K562 (cell line): ENCODE measurements at regions not wholly inside any gene's neighbourhood (a gene's known extent, or its start where the extent isn't known, plus 50 kb on each side); places are given as distances from the start of the nearest gene placed in this dataset.

Experiments used
- ATAC-seq: fragments of 200-7000 bp; cut with Tn5 transposase; 3 replicates; pipeline ENCODE4 v1.9.1; 2020; ENCODE audit warnings: moderate library complexity
- BruUV-seq: library from RNA; stranded (reverse); fragments of 400-500 nt; replicated peaks from 2 replicates; lab custom pipeline; 2021; lab: Mats Ljungman, UMichigan
- CTCF ChIA-PET: fragments of 300-600 bp; formaldehyde crosslinking; extraction: SDS; loops from one replicate; lab custom pipeline; 2021; ENCODE audit warnings: low intra/inter-chr PET ratio; lab: Yijun Ruan, JAX
- POLR2A ChIA-PET: fragments of 300-600, 350-650 bp; sonication (Branson Sonifier 250); formaldehyde crosslinking; extraction: SDS; loops from one replicate; lab custom pipeline; 2021; ENCODE audit warnings: antibody characterized with exemption, inconsistent platforms; lab: Yijun Ruan, JAX
- DNase-seq, 4 experiments: peaks; one replicate each; pipeline versions ENCODE4 v3.0.0 to v3.0.0-alpha.2; 2011 to 2018; ENCODE audit warnings: low spot score in 3 of 4, mixed read lengths in 3 of 4; ENCODE audit errors: extremely low read depth in 1 of 4
- FAIRE-seq: peaks from 2 replicates; lab custom pipeline; 2011; peaks lifted over from hg19 to GRCh38; lab: Jason Lieb, UNC
- H2AFZ ChIP-seq: 2 replicates; pipeline ENCODE4 v1.6.0; 2011; ENCODE audit warnings: low read depth, low read length, control low read depth, inconsistent platforms
- H3K27ac ChIP-seq: fragments of 200-600 bp; 3 replicates; pipeline ENCODE4 v1.8.0; 2011; ENCODE audit warnings: low read depth, mild to moderate bottlenecking, control low read depth, inconsistent platforms, low read length, moderate library complexity, mixed read lengths; ENCODE audit errors: extremely low read depth
- H3K27me3 ChIP-seq, 2 experiments: fragments of 300-600 bp in 1 of 2; 2 replicates in 1 of 2; 3 replicates in 1 of 2; pipeline versions ENCODE4 v1.6.0 to v1.8.0; 2011; ENCODE audit warnings: inconsistent platforms in 2 of 2, low read length in 2 of 2, mild to moderate bottlenecking in 1 of 2, mixed read lengths in 1 of 2, moderate library complexity in 1 of 2; ENCODE audit not compliant: control insufficient read depth in 2 of 2, insufficient read depth in 2 of 2
- H3K36me3 ChIP-seq: fragments of 300-600 bp; 3 replicates; pipeline ENCODE4 v1.8.0; 2011; ENCODE audit warnings: mild to moderate bottlenecking, low read length, inconsistent platforms; ENCODE audit not compliant: control insufficient read depth, insufficient read depth
- H3K4me1 ChIP-seq, 2 experiments: fragments of 200-600 bp in 1 of 2; replicated peaks in 1 of 2; 2 replicates in 1 of 2; 3 replicates in 1 of 2; pipeline versions ENCODE4 v1.5.1 to v1.8.0; 2011; ENCODE audit warnings: inconsistent platforms in 2 of 2, low read length in 2 of 2, mild to moderate bottlenecking in 1 of 2, mixed read lengths in 1 of 2, moderate library complexity in 1 of 2; ENCODE audit not compliant: control insufficient read depth in 2 of 2, insufficient read depth in 2 of 2
- H3K4me2 ChIP-seq: 2 replicates; pipeline ENCODE4 v1.6.1; 2011; ENCODE audit warnings: low read length, control low read depth, inconsistent platforms, mixed read lengths; ENCODE audit not compliant: insufficient read depth
- H3K4me3 ChIP-seq: fragments of 200-600 bp; sonication (generic), shearing (Covaris generic); 2 replicates; pipeline ENCODE4 v1.5.1; 2016; ENCODE audit warnings: control low read depth, inconsistent platforms
- H3K79me2 ChIP-seq: fragments of 200-600 bp; 3 replicates; pipeline ENCODE4 v1.8.0; 2011; ENCODE audit warnings: low read length, inconsistent platforms; ENCODE audit not compliant: control insufficient read depth, insufficient read depth
- H3K9ac ChIP-seq, 2 experiments: 2 replicates each; pipeline versions ENCODE4 v1.6.0 to v1.6.1; 2011; ENCODE audit warnings: low read depth in 2 of 2, low read length in 2 of 2, control low read depth in 1 of 2, inconsistent platforms in 1 of 2, mild to moderate bottlenecking in 1 of 2, mixed read lengths in 1 of 2; ENCODE audit not compliant: insufficient read depth in 1 of 2
- H3K9me1 ChIP-seq: one replicate; pipeline ENCODE4 v1.6.0; 2011; ENCODE audit warnings: inconsistent platforms, mild to moderate bottlenecking, low read length, moderate library complexity; ENCODE audit not compliant: control insufficient read depth, insufficient read depth
- H3K9me3 ChIP-seq: replicated peaks from 2 replicates; pipeline ENCODE4 v1.5.1; 2011; ENCODE audit warnings: low read depth, low read length, inconsistent platforms; ENCODE audit not compliant: control insufficient read depth, insufficient read depth
- H4K20me1 ChIP-seq: replicated peaks from 2 replicates; pipeline ENCODE4 v1.6.1; 2011; ENCODE audit warnings: low read length, inconsistent platforms, mixed read lengths; ENCODE audit not compliant: control insufficient read depth, insufficient read depth
- HMBOX1 ChIP-seq: sonication (generic); IDR thresholded peaks from 2 replicates; pipeline ENCODE4 v1.6.1; 2016
- HOXB6 ChIP-seq: fragments of 250-450 bp; sonication (Bioruptor Pico); IDR thresholded peaks from 2 replicates; pipeline ENCODE4 v1.5.1; 2022; ENCODE audit warnings: mild to moderate bottlenecking, borderline replicate concordance
- MCM3 ChIP-seq: fragments of 450-650 bp; IDR thresholded peaks from 2 replicates; pipeline ENCODE4 v1.6.1; 2016
- MTF1 ChIP-seq: fragments of 250-450 bp; sonication (Bioruptor Pico); IDR thresholded peaks from 2 replicates; pipeline ENCODE4 v1.9.0; 2021; ENCODE audit warnings: moderate library complexity, mild to moderate bottlenecking, inconsistent platforms, borderline replicate concordance
- NR2C1 ChIP-seq, 2 experiments: fragments of 450-650 bp; IDR thresholded peaks; 2 replicates each; pipeline ENCODE4 v1.6.1; 2017; ENCODE audit warnings: mild to moderate bottlenecking in 2 of 2, antibody characterized with exemption in 1 of 2, inconsistent platforms in 1 of 2, missing compliant biosample characterization in 1 of 2, missing genetic modification characterization in 1 of 2
- SREBF2 ChIP-seq: sonication (generic); formaldehyde crosslinking; IDR thresholded peaks from 2 replicates; pipeline ENCODE4 v1.4.0; 2020; ENCODE audit warnings: mild to moderate bottlenecking, missing genetic modification reagents
- SRSF9 ChIP-seq: fragments of 200-400 bp; formaldehyde crosslinking; IDR thresholded peaks from 2 replicates; pipeline ENCODE4 v1.6.1; 2017; ENCODE audit warnings: low read depth, low read length, borderline replicate concordance
- ZBTB9 ChIP-seq: fragments of 450-650 bp; formaldehyde crosslinking; IDR thresholded peaks from 2 replicates; pipeline ENCODE4 v1.4.0; 2020; ENCODE audit warnings: mild to moderate bottlenecking, moderate library complexity
- ZNF263 ChIP-seq: sonication (generic); formaldehyde crosslinking; IDR thresholded peaks from 2 replicates; pipeline ENCODE4 v1.8.0; 2022; ENCODE audit warnings: mild to moderate bottlenecking, missing genetic modification reagents, borderline replicate concordance
- ZNF507 ChIP-seq: conservative IDR thresholded peaks from 2 replicates; pipeline ENCODE4 v1.6.1; 2017; ENCODE audit warnings: missing genetic modification characterization, missing compliant biosample characterization
- WGBS: fragments of 100-300 bp; shearing (Covaris generic); methylation state at CpG from one replicate; pipeline ENCODE4 v1.1.6; 2016; ENCODE audit warnings: low coverage, mixed read lengths; ENCODE audit not compliant: insufficient coverage; ENCODE audit errors: missing lambda C conversion rate; 5-methylcytosine and 5-hydroxymethylcytosine counted together
- in situ Hi-C: fragments of 300-500 bp; cut with MboI; formaldehyde crosslinking; loops from 4 replicates; pipeline ENCODE4 v1.15.0; 2018; ENCODE audit warnings: inconsistent platforms, mixed read lengths
- intact Hi-C: fragments of 100-400 bp; cut with micrococcal nuclease; formaldehyde crosslinking; loops from 2 replicates; pipeline ENCODE4 v1.14.2; 2022
- TF ChIP-seq, protein P1 (sequence below): fragments of 250-450 bp; sonication (Bioruptor Pico); IDR thresholded peaks from 2 replicates; pipeline ENCODE4 v1.5.1; 2021; ENCODE audit warnings: mild to moderate bottlenecking
- TF ChIP-seq, protein P2 (sequence below): sonication (generic); formaldehyde crosslinking; IDR thresholded peaks from 2 replicates; pipeline ENCODE4 v1.8.1; 2023; ENCODE audit warnings: mild to moderate bottlenecking, missing genetic modification reagents

DNA sequence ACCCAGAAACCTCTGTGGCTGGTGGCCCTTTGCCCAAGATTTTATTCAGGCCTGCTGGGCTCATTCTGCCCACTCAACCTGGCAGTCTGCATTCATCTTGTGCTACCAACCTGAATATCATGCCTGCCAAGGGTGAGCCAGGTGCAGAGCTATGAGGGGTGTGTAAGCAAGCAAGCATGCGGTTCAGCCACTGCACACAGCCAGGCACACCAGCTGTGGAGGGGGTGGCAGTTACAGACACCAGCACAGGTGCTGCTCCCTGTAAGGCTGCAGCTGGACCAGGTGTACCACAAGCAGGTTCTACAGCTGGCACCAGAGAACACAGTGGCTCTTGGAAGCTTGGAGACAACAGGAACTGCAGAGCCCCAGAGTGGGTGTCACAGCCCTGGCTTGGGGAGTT, 633.2 kb downstream of the FBXO15 start (continued):
- TF ChIP-seq, protein P1, sequence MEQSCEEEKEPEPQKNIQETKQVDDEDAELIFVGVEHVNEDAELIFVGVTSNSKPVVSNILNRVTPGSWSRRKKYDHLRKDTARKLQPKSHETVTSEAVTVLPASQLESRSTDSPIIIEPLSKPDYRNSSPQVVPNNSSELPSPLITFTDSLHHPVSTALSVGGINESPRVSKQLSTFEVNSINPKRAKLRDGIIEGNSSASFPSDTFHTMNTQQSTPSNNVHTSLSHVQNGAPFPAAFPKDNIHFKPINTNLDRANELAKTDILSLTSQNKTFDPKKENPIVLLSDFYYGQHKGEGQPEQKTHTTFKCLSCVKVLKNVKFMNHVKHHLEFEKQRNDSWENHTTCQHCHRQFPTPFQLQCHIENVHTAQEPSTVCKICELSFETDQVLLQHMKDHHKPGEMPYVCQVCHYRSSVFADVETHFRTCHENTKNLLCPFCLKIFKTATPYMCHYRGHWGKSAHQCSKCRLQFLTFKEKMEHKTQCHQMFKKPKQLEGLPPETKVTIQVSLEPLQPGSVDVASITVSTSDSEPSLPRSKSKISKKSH (CRISPR knock-in tag), result no peak
- no peak for TF ChIP-seq ZNF263 (CRISPR knock-in tag)

GRCh38 chr18:73511771-73512503, 635.7 kb downstream of the FBXO15 start:
- FAIRE-seq, result no peak
- no peak for ATAC-seq
- H3K9me1 ChIP-seq, result no peaks in the 10 kb centered on the region
- in situ Hi-C loops (no loop called here), intact Hi-C loops (no loop called here)
- no TSS peak for BruUV-seq
- H3K4me3 ChIP-seq, result no peak overlapping the region
- ChIA-PET CTCF (no interaction called here), POLR2A (no interaction called here)
- no peaks in the 10 kb centered on the region for H4K20me1 ChIP-seq
- no peak overlapping the region for H3K9ac ChIP-seq
- no peaks in the 10 kb centered on the region for H3K36me3 ChIP-seq
- H3K4me1 ChIP-seq, result no peaks in the 10 kb centered on the region
- no peaks in the 10 kb centered on the region for H3K9me3 ChIP-seq
- no peak overlapping the region for H3K27ac ChIP-seq
- no peak overlapping the region for H2AFZ ChIP-seq
- H3K79me2 ChIP-seq, result no peaks in the 10 kb centered on the region
- no peak for DNase-seq
- H3K27me3 ChIP-seq, result no peaks in the 10 kb centered on the region
- WGBS, result 6% methylated on average over 11 of the region's 12 CpGs
- H3K4me2 ChIP-seq, result no peak overlapping the region
- no peak for TF ChIP-seq HMBOX1
- TF ChIP-seq ZBTB9 (CRISPR knock-in tag), result no peak
- TF ChIP-seq SRSF9, result no peak
- TF ChIP-seq MTF1 (CRISPR knock-in tag), result no peak
- no peak for TF ChIP-seq ZNF507 (tag)
- TF ChIP-seq NR2C1 (IDR thresholded peaks at IDR 0.05), result no peak
- no peak for TF ChIP-seq NR2C1 (tag; IDR thresholded peaks at IDR 0.05)
- TF ChIP-seq, protein P2, sequence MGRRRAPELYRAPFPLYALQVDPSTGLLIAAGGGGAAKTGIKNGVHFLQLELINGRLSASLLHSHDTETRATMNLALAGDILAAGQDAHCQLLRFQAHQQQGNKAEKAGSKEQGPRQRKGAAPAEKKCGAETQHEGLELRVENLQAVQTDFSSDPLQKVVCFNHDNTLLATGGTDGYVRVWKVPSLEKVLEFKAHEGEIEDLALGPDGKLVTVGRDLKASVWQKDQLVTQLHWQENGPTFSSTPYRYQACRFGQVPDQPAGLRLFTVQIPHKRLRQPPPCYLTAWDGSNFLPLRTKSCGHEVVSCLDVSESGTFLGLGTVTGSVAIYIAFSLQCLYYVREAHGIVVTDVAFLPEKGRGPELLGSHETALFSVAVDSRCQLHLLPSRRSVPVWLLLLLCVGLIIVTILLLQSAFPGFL (CRISPR knock-in tag), result no peak
- TF ChIP-seq HOXB6 (CRISPR knock-in tag), result no peak
- no peak for TF ChIP-seq SREBF2 (CRISPR knock-in tag)
- no peak for TF ChIP-seq MCM3
